GM12874 (cell line): ENCODE measurements at regions not wholly inside any gene's neighbourhood (a gene's known extent, or its start where the extent isn't known, plus 50 kb on each side); places are given as distances from the start of the nearest gene placed in this dataset.

ENCODE experiments used
- TF ChIP-seq, protein P1 (sequence below): IDR thresholded peaks from 2 replicates; pipeline ENCODE4 v1.5.1; 2011; ENCODE audit warnings: low read depth, mild to moderate bottlenecking, control low read depth, low read length, moderate library complexity; ENCODE audit not compliant: insufficient read depth

- TF ChIP-seq, protein P1, sequence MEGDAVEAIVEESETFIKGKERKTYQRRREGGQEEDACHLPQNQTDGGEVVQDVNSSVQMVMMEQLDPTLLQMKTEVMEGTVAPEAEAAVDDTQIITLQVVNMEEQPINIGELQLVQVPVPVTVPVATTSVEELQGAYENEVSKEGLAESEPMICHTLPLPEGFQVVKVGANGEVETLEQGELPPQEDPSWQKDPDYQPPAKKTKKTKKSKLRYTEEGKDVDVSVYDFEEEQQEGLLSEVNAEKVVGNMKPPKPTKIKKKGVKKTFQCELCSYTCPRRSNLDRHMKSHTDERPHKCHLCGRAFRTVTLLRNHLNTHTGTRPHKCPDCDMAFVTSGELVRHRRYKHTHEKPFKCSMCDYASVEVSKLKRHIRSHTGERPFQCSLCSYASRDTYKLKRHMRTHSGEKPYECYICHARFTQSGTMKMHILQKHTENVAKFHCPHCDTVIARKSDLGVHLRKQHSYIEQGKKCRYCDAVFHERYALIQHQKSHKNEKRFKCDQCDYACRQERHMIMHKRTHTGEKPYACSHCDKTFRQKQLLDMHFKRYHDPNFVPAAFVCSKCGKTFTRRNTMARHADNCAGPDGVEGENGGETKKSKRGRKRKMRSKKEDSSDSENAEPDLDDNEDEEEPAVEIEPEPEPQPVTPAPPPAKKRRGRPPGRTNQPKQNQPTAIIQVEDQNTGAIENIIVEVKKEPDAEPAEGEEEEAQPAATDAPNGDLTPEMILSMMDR: no peak
Observed at GRCh38 chr6:139632840-139633239, 258.4 kb upstream of the CITED2 start.

GRCh38 chr6:139628270-139628669 is 253.8 kb upstream of the CITED2 start:
- TF ChIP-seq, protein P1: no peak

DNA sequence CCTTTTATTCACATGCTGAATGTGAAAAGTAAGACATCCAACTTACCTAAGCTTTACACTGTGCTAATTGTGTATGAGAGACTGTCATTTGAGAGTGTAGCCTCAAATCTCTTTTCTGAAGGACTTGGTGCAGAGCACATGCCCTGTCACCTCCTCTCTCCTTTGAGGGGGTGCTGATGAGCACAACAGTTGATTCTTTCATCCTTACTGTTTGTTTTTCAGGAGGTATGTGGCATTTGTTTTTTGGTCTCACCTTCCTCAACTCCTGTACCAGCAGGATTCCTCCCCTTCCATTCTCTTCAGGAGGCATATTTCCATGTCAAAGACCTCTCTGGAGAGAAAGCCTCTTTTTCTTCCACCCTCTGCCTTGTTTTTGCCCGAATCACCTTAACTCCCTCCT is 252.6 kb upstream of the CITED2 start:
- TF ChIP-seq, protein P1: no peak

DNA sequence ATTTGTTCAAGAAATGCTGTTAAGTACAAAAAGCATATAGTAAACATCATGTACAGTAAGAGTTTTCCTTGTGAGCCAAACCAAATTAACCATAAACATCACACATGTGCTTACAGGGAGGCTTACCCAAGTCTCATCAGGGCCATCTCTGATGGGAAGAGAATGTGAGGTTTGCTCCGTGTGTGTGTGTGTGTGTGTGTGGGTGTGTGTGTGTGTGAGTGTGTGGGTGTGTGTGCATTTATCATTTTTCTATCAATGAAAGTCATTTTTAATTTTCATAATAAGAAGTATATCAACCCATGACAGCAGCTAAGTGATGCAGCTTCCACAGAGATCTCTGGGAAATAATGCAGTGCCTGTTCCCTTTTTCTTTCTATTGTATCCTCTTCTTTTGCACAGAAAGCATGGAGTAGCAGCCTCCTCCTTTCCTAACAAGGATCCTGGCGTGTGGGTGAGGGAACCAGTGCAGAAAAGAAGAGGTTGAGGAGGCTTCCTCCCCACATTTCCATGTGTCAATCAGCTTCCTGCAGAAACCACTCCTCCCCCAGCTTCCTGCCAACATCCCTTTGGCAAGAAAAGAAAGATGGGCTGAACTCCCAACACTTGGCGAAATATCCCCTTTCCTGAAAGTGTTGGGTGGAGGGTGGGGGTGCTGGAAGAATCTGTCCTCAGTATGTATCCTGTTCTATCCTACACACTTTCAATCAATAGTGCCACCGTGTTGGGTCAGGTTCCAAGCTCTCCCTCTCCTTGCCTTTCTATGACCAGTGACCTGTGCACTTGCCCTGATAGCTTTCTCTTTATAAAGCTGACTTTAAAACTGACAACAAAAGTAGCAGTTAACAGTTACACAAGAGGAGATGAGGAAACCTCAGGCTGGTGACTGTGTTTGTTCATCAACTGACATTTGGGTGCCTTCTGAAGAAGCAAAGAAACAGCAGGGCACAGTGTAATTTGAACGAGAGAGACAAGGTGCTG is 251.8 kb upstream of the CITED2 start:
- TF ChIP-seq, protein P1: no peak

- TF ChIP-seq, protein P1: no peak
Observed at GRCh38 chr6:139625081-139625939, 250.9 kb upstream of the CITED2 start.

- TF ChIP-seq, protein P1: no peak
Observed at GRCh38 chr6:139623372-139623771, 248.9 kb upstream of the CITED2 start.

DNA sequence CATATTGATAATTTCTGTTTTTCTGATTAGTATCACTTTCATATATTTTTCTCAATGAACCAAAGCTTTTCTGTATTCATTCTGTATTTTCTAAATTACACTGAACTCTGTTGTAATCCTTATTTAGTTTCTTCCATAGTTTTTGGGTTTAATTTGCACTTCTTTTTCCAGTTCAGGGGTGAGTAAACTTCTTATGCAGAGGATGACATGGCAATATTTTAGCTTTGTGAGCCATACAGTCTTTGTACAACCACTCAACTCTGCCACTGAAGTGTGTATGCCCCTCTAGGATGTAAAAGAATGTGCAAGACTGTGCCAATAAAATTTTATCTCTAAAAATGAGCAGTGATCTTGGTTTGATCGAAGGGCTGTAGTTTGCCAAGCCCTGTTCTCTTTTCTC is 239.0 kb upstream of the CITED2 start:
- TF ChIP-seq, protein P1: no peak
